Fibroblast of lung (primary cell): ENCODE measurements at regions not wholly inside any gene's neighbourhood (a gene's known extent, or its start where the extent isn't known, plus 50 kb on each side); places are given as distances from the start of the nearest gene placed in this dataset.

Experiments
- EZH2 ChIP-seq: IDR thresholded peaks from 2 replicates; pipeline ENCODE4 v1.5.1; 2012; ENCODE audit warnings: low read length, control low read depth, mild to moderate bottlenecking; ENCODE audit errors: missing control alignments
- TF ChIP-seq, protein P1 (sequence below), 2 donors: IDR thresholded peaks in 1 of 2; conservative IDR thresholded peaks in 1 of 2; 1 replicate in 1 of 2; 2 replicates in 1 of 2; pipeline ENCODE4 v1.5.1; 2011 to 2012; ENCODE audit warnings: low read length in 2 of 2, control low read depth in 1 of 2, inconsistent platforms in 1 of 2, low read depth in 1 of 2, mild to moderate bottlenecking in 1 of 2

DNA sequence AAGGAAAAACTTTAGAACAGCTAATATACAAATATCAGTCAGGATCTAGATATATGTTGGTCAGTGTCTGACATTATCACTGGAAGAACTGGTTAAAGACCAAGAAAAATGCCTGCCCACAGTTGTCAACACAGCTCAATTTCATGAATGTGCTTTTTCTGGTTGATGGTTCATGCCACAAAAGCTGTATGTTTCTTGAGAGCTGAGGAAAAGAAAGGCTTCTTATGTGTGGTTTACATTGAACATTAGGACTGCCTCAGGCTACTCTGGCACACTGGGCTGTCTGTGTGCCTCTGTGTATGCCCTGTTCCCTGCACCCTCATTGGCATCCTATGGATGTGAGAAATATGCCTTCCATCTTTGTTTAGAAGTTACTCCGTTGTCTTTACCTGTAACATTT lies 218.8 kb upstream of the RGS6 start:
- TF ChIP-seq, protein P1, sequence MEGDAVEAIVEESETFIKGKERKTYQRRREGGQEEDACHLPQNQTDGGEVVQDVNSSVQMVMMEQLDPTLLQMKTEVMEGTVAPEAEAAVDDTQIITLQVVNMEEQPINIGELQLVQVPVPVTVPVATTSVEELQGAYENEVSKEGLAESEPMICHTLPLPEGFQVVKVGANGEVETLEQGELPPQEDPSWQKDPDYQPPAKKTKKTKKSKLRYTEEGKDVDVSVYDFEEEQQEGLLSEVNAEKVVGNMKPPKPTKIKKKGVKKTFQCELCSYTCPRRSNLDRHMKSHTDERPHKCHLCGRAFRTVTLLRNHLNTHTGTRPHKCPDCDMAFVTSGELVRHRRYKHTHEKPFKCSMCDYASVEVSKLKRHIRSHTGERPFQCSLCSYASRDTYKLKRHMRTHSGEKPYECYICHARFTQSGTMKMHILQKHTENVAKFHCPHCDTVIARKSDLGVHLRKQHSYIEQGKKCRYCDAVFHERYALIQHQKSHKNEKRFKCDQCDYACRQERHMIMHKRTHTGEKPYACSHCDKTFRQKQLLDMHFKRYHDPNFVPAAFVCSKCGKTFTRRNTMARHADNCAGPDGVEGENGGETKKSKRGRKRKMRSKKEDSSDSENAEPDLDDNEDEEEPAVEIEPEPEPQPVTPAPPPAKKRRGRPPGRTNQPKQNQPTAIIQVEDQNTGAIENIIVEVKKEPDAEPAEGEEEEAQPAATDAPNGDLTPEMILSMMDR (conservative IDR thresholded peaks at IDR 0.05 in 1 of 2, IDR thresholded peaks at IDR 0.05 in 1 of 2; ENCODE audit: low read depth in 1 of 2, low read length in 2 of 2) = no peak
- TF ChIP-seq EZH2 = no peak
